ENCODE measurements at regions not wholly inside any gene's neighbourhood (a gene's known extent, or its start where the extent isn't known, plus 50 kb on each side); places are given as distances from the start of the nearest gene placed in this dataset.

DNA sequence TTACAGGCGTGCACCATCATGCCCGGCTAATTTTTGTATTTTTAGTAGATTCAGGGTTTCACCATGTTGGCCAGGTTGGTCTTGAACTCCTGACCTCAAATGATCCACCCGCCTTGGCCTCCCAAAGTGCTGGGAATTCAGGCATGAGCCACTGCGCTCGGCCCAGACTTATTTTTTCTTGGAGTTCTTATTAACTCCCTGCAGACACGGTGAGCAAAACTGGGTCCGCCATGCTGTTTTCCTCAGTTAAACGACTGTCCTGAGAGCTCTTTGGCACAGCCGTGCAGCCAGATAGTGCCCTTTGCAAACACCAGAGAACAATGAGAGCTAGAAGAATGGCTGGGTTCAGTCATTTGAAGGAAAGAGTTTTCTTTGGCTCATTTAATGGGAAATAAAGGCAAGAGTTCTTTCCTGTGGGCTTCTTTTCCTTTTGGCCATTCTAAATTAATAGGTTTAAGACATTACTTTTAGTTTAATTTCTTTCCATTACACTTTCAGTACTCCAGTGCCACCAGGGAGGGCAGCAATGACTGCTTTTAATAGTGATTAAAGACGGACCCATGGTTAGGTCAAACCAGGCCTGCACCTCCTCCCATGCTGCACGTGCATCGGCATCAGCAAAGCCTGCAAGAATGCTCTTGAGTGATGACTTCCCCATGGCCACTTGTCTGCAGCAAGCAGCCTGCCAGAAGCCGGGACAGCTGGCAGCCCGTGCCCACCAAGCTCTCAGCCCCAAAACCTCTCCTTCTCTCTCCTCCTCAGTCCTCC, 60.7 kb downstream of the VCPKMT start:
- intact Hi-C loops (cut with DNase I): no loop called here

DNA sequence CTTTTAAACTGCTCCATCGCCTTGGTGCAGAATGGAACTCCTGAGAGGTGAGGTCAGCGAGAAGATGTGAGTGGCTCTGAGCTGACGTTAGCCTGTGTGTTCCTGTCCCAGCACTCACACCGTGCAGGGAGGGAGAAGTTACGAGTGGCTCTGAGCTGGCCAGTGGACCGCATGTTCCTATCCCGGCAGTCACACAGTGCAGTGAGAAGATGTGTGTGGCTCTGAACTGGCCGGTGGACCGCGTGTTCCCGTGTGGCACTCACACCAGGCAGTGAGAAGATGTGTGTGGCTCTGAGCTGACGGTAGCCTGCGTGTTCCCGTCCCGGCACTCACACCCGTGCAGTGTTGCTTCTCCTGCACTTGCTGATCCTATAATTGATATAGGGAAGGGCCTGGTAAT, 59.9 kb downstream of the VCPKMT start:
- no peak for DNase-seq
- intact Hi-C loops (cut with DNase I): no loop called here

More for the DNA sequence above, 60.7 kb downstream of the VCPKMT start:
- DNase-seq: no peak

DNA sequence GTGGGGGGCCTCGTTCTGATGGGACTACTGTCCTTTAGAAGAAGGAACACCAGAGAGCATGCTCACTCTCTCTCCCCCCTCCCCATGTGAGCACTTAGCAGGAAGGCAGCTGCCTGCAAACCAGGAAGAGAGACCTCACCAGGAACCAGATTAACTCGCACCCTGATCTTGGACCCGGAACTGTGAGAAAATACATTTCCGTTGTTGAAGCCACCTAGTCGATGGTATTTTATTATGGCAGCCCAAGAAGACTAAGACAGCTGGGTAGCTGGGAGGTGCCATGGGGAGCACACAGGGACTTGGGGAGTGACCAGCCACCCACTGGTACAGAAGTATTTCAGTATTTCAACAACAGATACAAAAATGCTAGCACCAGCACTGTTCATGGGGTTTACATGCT, 59.0 kb downstream of the VCPKMT start:
- DNase-seq: no peak
- intact Hi-C loops (cut with DNase I): no loop called here

DNA sequence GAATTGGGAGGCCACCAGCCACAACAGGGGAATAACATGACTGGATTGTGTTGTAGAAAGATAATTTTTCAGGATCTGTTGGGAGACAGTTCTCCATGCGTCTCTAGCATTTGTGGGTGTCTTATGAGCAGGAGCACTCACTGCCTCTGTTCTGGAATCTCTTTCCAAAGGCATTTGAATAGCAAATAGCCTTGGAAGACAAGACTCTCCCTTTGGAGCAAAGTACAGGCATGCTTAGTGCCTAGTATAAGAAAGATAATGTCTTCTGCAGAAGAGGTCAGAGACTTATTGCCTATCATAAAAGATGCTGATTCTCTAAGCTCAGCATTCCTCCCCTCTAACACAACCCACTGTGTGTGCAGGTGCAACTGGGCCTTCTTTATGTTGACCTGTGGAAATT, 58.3 kb downstream of the VCPKMT start:
- DNase-seq: no peak
- intact Hi-C loops (cut with DNase I): no loop called here
